Caco-2 (cell line): ENCODE measurements at regions not wholly inside any gene's neighbourhood (a gene's known extent, or its start where the extent isn't known, plus 50 kb on each side); places are given as distances from the start of the nearest gene placed in this dataset.

Source experiments
- BruUV-seq: library from RNA; stranded (reverse); fragments of 400-500 nt; replicated peaks from 2 replicates; lab custom pipeline; 2021; lab: Mats Ljungman, UMichigan
- CTCF ChIA-PET: fragments of 300-600 bp; sonication (Branson Sonifier 250); formaldehyde crosslinking; loops from one replicate; lab custom pipeline; 2022; ENCODE audit warnings: antibody characterized with exemption; lab: Charles Lee
- POLR2A ChIA-PET: fragments of 300-600 bp; sonication (Branson Sonifier 250); formaldehyde crosslinking; loops from one replicate; lab custom pipeline; 2022; ENCODE audit warnings: antibody characterized with exemption; lab: Charles Lee
- DNase-seq, 2 experiments: peaks; one replicate each; pipeline versions ENCODE4 v3.0.0 to v3.0.0-alpha.2; 2020 to 2022
- H3K27me3 ChIP-seq: replicated peaks from 2 replicates; pipeline ENCODE4 v1.6.0; 2011; ENCODE audit warnings: low read length; ENCODE audit not compliant: control insufficient read depth, insufficient read depth
- H3K36me3 ChIP-seq: 2 replicates; pipeline ENCODE4 v1.5.1; 2011; ENCODE audit warnings: low read length; ENCODE audit not compliant: control insufficient read depth, insufficient read depth
- H3K4me1 ChIP-seq: fragments of 250-450 bp; sonication (Bioruptor Pico); 2 replicates; pipeline ENCODE4 v1.5.1; 2020; ENCODE audit warnings: mild to moderate bottlenecking
- H3K4me3 ChIP-seq: 2 replicates; pipeline ENCODE4 v1.5.1; 2011; ENCODE audit warnings: low read depth, mild to moderate bottlenecking, control low read depth, low read length
- H3K9me3 ChIP-seq: fragments of 250-450 bp; sonication (Bioruptor Pico); 2 replicates; pipeline ENCODE4 v1.5.1; 2020; ENCODE audit warnings: mild to moderate bottlenecking, moderate library complexity
- H3K27ac Mint-ChIP-seq: one replicate; pipeline ENCODE4 v1.8.0; 2022; ENCODE audit warnings: mixed read lengths; ENCODE audit not compliant: unreplicated experiment
- H3K27me3 Mint-ChIP-seq: one replicate; pipeline ENCODE4 v1.8.0; 2022; ENCODE audit warnings: mixed read lengths; ENCODE audit not compliant: insufficient read depth, unreplicated experiment
- H3K36me3 Mint-ChIP-seq: one replicate; pipeline ENCODE4 v1.8.0; 2022; ENCODE audit warnings: mild to moderate bottlenecking, mixed read lengths; ENCODE audit not compliant: insufficient read depth, unreplicated experiment
- H3K4me1 Mint-ChIP-seq: one replicate; pipeline ENCODE4 v1.8.0; 2022; ENCODE audit warnings: low read depth, mixed read lengths; ENCODE audit not compliant: unreplicated experiment
- H3K4me3 Mint-ChIP-seq: one replicate; pipeline ENCODE4 v1.8.0; 2022; ENCODE audit warnings: mild to moderate bottlenecking, moderate library complexity, mixed read lengths; ENCODE audit not compliant: unreplicated experiment
- H3K9me3 Mint-ChIP-seq: one replicate; pipeline ENCODE4 v1.8.0; 2022; ENCODE audit warnings: mixed read lengths; ENCODE audit not compliant: unreplicated experiment
- intact Hi-C: fragments of 100-400 bp; cut with micrococcal nuclease; formaldehyde crosslinking; loops from one replicate; pipeline ENCODE4 v1.10.0; 2022; ENCODE audit not compliant: unreplicated experiment
- TF ChIP-seq, protein P1 (sequence below), 2 experiments: fragments of 200-600 bp in 1 of 2; IDR thresholded peaks; 1 replicate in 1 of 2; 2 replicates in 1 of 2; pipeline versions ENCODE4 v1.5.1 to v1.8.0; 2011 to 2022; ENCODE audit warnings: antibody characterized with exemption in 1 of 2, control low read depth in 1 of 2, inconsistent platforms in 1 of 2, low read depth in 1 of 2, low read length in 1 of 2, mild to moderate bottlenecking in 1 of 2, moderate library complexity in 1 of 2; ENCODE audit not compliant: insufficient read depth in 1 of 2, severe bottlenecking in 1 of 2, unreplicated experiment in 1 of 2

DNA sequence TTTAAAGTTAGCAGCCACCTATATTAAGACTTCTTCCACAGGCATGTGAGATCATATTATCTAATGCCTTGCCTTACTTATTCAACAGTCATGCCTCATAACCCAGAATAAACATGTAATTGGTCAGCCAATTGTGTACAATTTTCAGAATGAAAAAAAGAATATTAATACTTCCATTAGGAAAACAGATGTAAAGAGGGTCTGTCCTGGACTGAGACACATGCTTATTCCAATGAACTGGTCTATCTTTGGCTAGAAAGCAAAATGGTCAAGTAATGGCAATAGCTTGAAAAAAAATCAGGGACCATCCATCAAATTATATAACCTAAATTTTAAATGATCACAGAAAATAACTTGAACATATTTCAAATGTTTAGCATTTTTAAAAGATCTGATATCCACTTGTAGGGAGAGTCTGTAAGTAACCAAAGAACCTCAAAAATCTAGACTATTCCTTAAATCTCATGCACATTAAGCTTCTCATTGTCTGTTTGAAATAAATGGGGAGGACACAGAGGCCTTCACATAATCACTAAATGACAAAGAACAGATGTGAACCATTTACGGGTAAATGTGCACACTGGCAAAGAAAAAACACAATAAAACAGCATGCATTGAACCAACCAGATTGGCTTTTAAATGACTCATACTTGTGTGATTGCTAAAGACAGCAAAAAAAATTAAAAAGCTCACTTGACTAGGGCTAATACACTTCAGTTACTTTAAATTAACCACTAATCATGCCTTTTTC is 568.8 kb upstream of the PCDH15 start:
- Histone ChIP-seq H3K4me1 (no peaks in the 10 kb centered on the region), H3K27me3 (no peaks in the 10 kb centered on the region), H3K9me3 (no peaks in the 10 kb centered on the region), H3K4me3 (no peak overlapping the region), H3K36me3 (no peaks in the 10 kb centered on the region)
- H3K27me3 Mint-ChIP-seq, result no peaks in the 10 kb centered on the region
- ChIA-PET CTCF (no interaction called here), POLR2A (no interaction called here)
- no peak overlapping the region for H3K4me3 Mint-ChIP-seq
- DNase-seq, result no peak
- intact Hi-C loops, result no loop called here
- no peaks in the 10 kb centered on the region for H3K9me3 Mint-ChIP-seq
- TF ChIP-seq, protein P1, sequence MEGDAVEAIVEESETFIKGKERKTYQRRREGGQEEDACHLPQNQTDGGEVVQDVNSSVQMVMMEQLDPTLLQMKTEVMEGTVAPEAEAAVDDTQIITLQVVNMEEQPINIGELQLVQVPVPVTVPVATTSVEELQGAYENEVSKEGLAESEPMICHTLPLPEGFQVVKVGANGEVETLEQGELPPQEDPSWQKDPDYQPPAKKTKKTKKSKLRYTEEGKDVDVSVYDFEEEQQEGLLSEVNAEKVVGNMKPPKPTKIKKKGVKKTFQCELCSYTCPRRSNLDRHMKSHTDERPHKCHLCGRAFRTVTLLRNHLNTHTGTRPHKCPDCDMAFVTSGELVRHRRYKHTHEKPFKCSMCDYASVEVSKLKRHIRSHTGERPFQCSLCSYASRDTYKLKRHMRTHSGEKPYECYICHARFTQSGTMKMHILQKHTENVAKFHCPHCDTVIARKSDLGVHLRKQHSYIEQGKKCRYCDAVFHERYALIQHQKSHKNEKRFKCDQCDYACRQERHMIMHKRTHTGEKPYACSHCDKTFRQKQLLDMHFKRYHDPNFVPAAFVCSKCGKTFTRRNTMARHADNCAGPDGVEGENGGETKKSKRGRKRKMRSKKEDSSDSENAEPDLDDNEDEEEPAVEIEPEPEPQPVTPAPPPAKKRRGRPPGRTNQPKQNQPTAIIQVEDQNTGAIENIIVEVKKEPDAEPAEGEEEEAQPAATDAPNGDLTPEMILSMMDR (IDR thresholded peaks at IDR 0.05; ENCODE audit: insufficient read depth in 1 of 2, low read depth in 1 of 2, low read length in 1 of 2, severe bottlenecking in 1 of 2, unreplicated experiment in 1 of 2), result no peak
- H3K36me3 Mint-ChIP-seq, result no peaks in the 10 kb centered on the region
- no TSS peak for BruUV-seq
- H3K27ac Mint-ChIP-seq, result no peak overlapping the region
- H3K4me1 Mint-ChIP-seq, result no peaks in the 10 kb centered on the region

DNA sequence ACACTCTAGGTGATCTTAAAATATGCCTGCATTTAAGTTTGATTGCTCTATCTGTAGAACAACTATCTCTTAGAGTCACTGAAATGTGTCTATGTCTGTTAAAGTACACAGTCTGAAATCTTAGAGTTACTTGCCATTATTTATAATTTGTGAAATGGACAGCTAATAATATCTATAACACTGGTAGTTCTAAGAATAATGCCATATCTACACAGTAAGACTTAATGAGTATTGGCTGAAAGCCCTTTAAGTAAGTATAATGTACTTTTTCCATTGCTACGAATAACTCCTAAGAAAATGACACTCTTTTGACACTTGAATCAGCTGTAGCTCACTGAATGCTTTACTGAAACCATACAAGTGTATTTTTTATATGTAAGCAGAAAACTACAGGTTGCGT is 567.4 kb upstream of the PCDH15 start:
- Mint-ChIP-seq H3K4me3 (no peak overlapping the region), H3K27me3 (no peaks in the 10 kb centered on the region), H3K27ac (no peak overlapping the region), H3K9me3 (no peaks in the 10 kb centered on the region), H3K36me3 (no peaks in the 10 kb centered on the region), H3K4me1 (no peaks in the 10 kb centered on the region)
- Histone ChIP-seq H3K27me3 (no peaks in the 10 kb centered on the region), H3K9me3 (no peaks in the 10 kb centered on the region), H3K4me1 (no peaks in the 10 kb centered on the region), H3K4me3 (no peak overlapping the region), H3K36me3 (no peaks in the 10 kb centered on the region)
- CTCF ChIA-PET, result no interaction called here
- no peak for DNase-seq
- TF ChIP-seq, protein P1 (IDR thresholded peaks at IDR 0.05; ENCODE audit: insufficient read depth in 1 of 2, low read depth in 1 of 2, low read length in 1 of 2, severe bottlenecking in 1 of 2, unreplicated experiment in 1 of 2), result no peak
- intact Hi-C loops, result no loop called here
- POLR2A ChIA-PET, result no interaction called here
- BruUV-seq, result no TSS peak

DNA sequence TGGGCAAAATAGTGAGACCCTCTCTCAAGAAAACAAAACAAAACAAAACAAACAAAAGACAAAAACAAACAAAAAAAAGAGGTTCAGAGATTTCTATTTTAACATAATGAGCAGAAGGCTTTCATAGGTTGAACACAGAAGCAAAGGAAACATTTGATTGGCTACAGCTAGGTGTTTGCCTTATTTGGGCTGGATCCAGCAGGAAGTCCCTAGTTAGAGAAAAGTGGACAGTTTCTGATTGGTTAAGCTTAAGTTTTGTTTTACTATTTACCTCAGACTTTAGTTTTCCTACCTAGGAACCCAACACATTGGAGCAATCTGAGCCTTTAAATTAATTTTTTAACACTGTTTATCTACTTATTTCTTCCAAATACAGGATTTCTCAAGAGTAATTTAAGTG is 566.5 kb upstream of the PCDH15 start:
- H3K27ac Mint-ChIP-seq, result no peak overlapping the region
- H3K27me3 Mint-ChIP-seq, result no peaks in the 10 kb centered on the region
- POLR2A ChIA-PET, result no interaction called here

More for the DNA sequence above, 566.5 kb upstream of the PCDH15 start:
- DNase-seq, result no peak
- TF ChIP-seq, protein P1 (IDR thresholded peaks at IDR 0.05; ENCODE audit: insufficient read depth in 1 of 2, low read depth in 1 of 2, low read length in 1 of 2, severe bottlenecking in 1 of 2, unreplicated experiment in 1 of 2), result no peak
- no peaks in the 10 kb centered on the region for H3K9me3 ChIP-seq
- no TSS peak for BruUV-seq
- H3K36me3 Mint-ChIP-seq, result no peaks in the 10 kb centered on the region
- CTCF ChIA-PET, result no interaction called here
- intact Hi-C loops, result no loop called here
- H3K9me3 Mint-ChIP-seq, result no peaks in the 10 kb centered on the region
- H3K4me1 Mint-ChIP-seq, result no peaks in the 10 kb centered on the region
- H3K4me3 Mint-ChIP-seq, result no peak overlapping the region
- no peaks in the 10 kb centered on the region for H3K4me1 ChIP-seq
- H3K36me3 ChIP-seq, result no peaks in the 10 kb centered on the region
- no peak overlapping the region for H3K4me3 ChIP-seq
- H3K27me3 ChIP-seq, result no peaks in the 10 kb centered on the region
